K562 (cell line): ENCODE measurements at regions not wholly inside any gene's neighbourhood (a gene's known extent, or its start where the extent isn't known, plus 50 kb on each side); places are given as distances from the start of the nearest gene placed in this dataset.

Experiments
- ATAC-seq: fragments of 200-7000 bp; cut with Tn5 transposase; 3 replicates; pipeline ENCODE4 v1.9.1; 2020; ENCODE audit warnings: moderate library complexity
- BruUV-seq: library from RNA; stranded (reverse); fragments of 400-500 nt; replicated peaks from 2 replicates; lab custom pipeline; 2021; lab: Mats Ljungman, UMichigan
- CTCF ChIA-PET: fragments of 300-600 bp; formaldehyde crosslinking; extraction: SDS; loops from one replicate; lab custom pipeline; 2021; ENCODE audit warnings: low intra/inter-chr PET ratio; lab: Yijun Ruan, JAX
- POLR2A ChIA-PET: fragments of 300-600, 350-650 bp; sonication (Branson Sonifier 250); formaldehyde crosslinking; extraction: SDS; loops from one replicate; lab custom pipeline; 2021; ENCODE audit warnings: antibody characterized with exemption, inconsistent platforms; lab: Yijun Ruan, JAX
- DNase-seq, 4 experiments: peaks; one replicate each; pipeline versions ENCODE4 v3.0.0 to v3.0.0-alpha.2; 2011 to 2018; ENCODE audit warnings: low spot score in 3 of 4, mixed read lengths in 3 of 4; ENCODE audit errors: extremely low read depth in 1 of 4
- FAIRE-seq: peaks from 2 replicates; lab custom pipeline; 2011; peaks lifted over from hg19 to GRCh38; lab: Jason Lieb, UNC
- H2AFZ ChIP-seq: 2 replicates; pipeline ENCODE4 v1.6.0; 2011; ENCODE audit warnings: low read depth, low read length, control low read depth, inconsistent platforms
- H3K27ac ChIP-seq: fragments of 200-600 bp; 3 replicates; pipeline ENCODE4 v1.8.0; 2011; ENCODE audit warnings: low read depth, mild to moderate bottlenecking, control low read depth, inconsistent platforms, low read length, moderate library complexity, mixed read lengths; ENCODE audit errors: extremely low read depth
- H3K27me3 ChIP-seq, 2 experiments: fragments of 300-600 bp in 1 of 2; 2 replicates in 1 of 2; 3 replicates in 1 of 2; pipeline versions ENCODE4 v1.6.0 to v1.8.0; 2011; ENCODE audit warnings: inconsistent platforms in 2 of 2, low read length in 2 of 2, mild to moderate bottlenecking in 1 of 2, mixed read lengths in 1 of 2, moderate library complexity in 1 of 2; ENCODE audit not compliant: control insufficient read depth in 2 of 2, insufficient read depth in 2 of 2
- H3K36me3 ChIP-seq: fragments of 300-600 bp; 3 replicates; pipeline ENCODE4 v1.8.0; 2011; ENCODE audit warnings: mild to moderate bottlenecking, low read length, inconsistent platforms; ENCODE audit not compliant: control insufficient read depth, insufficient read depth
- H3K4me1 ChIP-seq, 2 experiments: fragments of 200-600 bp in 1 of 2; replicated peaks in 1 of 2; 2 replicates in 1 of 2; 3 replicates in 1 of 2; pipeline versions ENCODE4 v1.5.1 to v1.8.0; 2011; ENCODE audit warnings: inconsistent platforms in 2 of 2, low read length in 2 of 2, mild to moderate bottlenecking in 1 of 2, mixed read lengths in 1 of 2, moderate library complexity in 1 of 2; ENCODE audit not compliant: control insufficient read depth in 2 of 2, insufficient read depth in 2 of 2
- H3K4me2 ChIP-seq: 2 replicates; pipeline ENCODE4 v1.6.1; 2011; ENCODE audit warnings: low read length, control low read depth, inconsistent platforms, mixed read lengths; ENCODE audit not compliant: insufficient read depth
- H3K4me3 ChIP-seq: fragments of 200-600 bp; sonication (generic), shearing (Covaris generic); 2 replicates; pipeline ENCODE4 v1.5.1; 2016; ENCODE audit warnings: control low read depth, inconsistent platforms
- H3K79me2 ChIP-seq: fragments of 200-600 bp; 3 replicates; pipeline ENCODE4 v1.8.0; 2011; ENCODE audit warnings: low read length, inconsistent platforms; ENCODE audit not compliant: control insufficient read depth, insufficient read depth
- H3K9ac ChIP-seq, 2 experiments: 2 replicates each; pipeline versions ENCODE4 v1.6.0 to v1.6.1; 2011; ENCODE audit warnings: low read depth in 2 of 2, low read length in 2 of 2, control low read depth in 1 of 2, inconsistent platforms in 1 of 2, mild to moderate bottlenecking in 1 of 2, mixed read lengths in 1 of 2; ENCODE audit not compliant: insufficient read depth in 1 of 2
- H3K9me1 ChIP-seq: one replicate; pipeline ENCODE4 v1.6.0; 2011; ENCODE audit warnings: inconsistent platforms, mild to moderate bottlenecking, low read length, moderate library complexity; ENCODE audit not compliant: control insufficient read depth, insufficient read depth
- H3K9me3 ChIP-seq: replicated peaks from 2 replicates; pipeline ENCODE4 v1.5.1; 2011; ENCODE audit warnings: low read depth, low read length, inconsistent platforms; ENCODE audit not compliant: control insufficient read depth, insufficient read depth
- H4K20me1 ChIP-seq: replicated peaks from 2 replicates; pipeline ENCODE4 v1.6.1; 2011; ENCODE audit warnings: low read length, inconsistent platforms, mixed read lengths; ENCODE audit not compliant: control insufficient read depth, insufficient read depth
- FOSL1 ChIP-seq: fragments of 200-800 bp; sonication (Bioruptor generic); conservative IDR thresholded peaks from 2 replicates; pipeline ENCODE4 v1.6.1; 2016; ENCODE audit warnings: missing genetic modification characterization, missing compliant biosample characterization
- MIER1 ChIP-seq: fragments of 450-650 bp; IDR thresholded peaks from 2 replicates; pipeline ENCODE4 v1.6.1; 2016; ENCODE audit warnings: antibody characterized with exemption, mild to moderate bottlenecking, low read depth
- SRSF9 ChIP-seq: fragments of 200-400 bp; formaldehyde crosslinking; IDR thresholded peaks from 2 replicates; pipeline ENCODE4 v1.6.1; 2017; ENCODE audit warnings: low read depth, low read length, borderline replicate concordance
- WHSC1 ChIP-seq: IDR thresholded peaks from one replicate; pipeline ENCODE4 v1.6.1; 2012; ENCODE audit warnings: low read length, control low read depth, inconsistent platforms
- WGBS: fragments of 100-300 bp; shearing (Covaris generic); methylation state at CpG from one replicate; pipeline ENCODE4 v1.1.6; 2016; ENCODE audit warnings: low coverage, mixed read lengths; ENCODE audit not compliant: insufficient coverage; ENCODE audit errors: missing lambda C conversion rate; 5-methylcytosine and 5-hydroxymethylcytosine counted together
- in situ Hi-C: fragments of 300-500 bp; cut with MboI; formaldehyde crosslinking; loops from 4 replicates; pipeline ENCODE4 v1.15.0; 2018; ENCODE audit warnings: inconsistent platforms, mixed read lengths
- intact Hi-C: fragments of 100-400 bp; cut with micrococcal nuclease; formaldehyde crosslinking; loops from 2 replicates; pipeline ENCODE4 v1.14.2; 2022
- TF ChIP-seq, protein P1 (sequence below), 2 experiments: fragments of 450-650 bp; formaldehyde crosslinking in 1 of 2; IDR thresholded peaks; 2 replicates each; pipeline versions ENCODE4 v1.4.0 to v1.6.1; 2014 to 2020; ENCODE audit warnings: mild to moderate bottlenecking in 2 of 2, borderline replicate concordance in 1 of 2, low read depth in 1 of 2

DNA sequence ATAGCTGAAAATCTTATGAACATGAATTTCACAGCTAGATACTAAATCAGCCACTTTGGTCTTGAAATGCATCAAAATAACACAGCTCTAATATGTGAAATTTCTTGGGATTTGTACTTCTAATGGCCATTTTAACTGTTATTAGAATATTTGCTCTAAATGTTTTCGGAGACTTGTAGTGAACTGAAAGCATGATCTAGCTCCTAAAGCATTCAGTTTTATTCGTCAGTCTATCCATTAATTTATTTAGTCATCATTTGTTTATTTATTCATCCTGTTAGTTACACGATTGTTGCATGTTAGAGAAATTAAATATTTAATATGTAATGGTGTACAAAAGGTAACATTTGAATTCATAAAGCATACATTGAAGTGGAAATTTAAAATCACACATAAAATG, 1132.7 kb downstream of the SLITRK1 start:
- H3K36me3 ChIP-seq: no peaks in the 10 kb centered on the region
- H3K79me2 ChIP-seq: no peaks in the 10 kb centered on the region
- no TSS peak for BruUV-seq
- intact Hi-C loops (no loop called here), in situ Hi-C loops (no loop called here)
- POLR2A ChIA-PET: no interaction called here
- H3K27me3 ChIP-seq: no peaks in the 10 kb centered on the region
- H3K9ac ChIP-seq: no peak overlapping the region
- H3K27ac ChIP-seq: no peak overlapping the region
- DNase-seq (no peak), FAIRE-seq (no peak), ATAC-seq (no peak)
- WGBS: 3% methylated on average over 3 of the region's 3 CpGs
- TF ChIP-seq SRSF9 (no peak), MIER1 (no peak), WHSC1 (no peak), FOSL1 (tag) (no peak)
- TF ChIP-seq, protein P1, sequence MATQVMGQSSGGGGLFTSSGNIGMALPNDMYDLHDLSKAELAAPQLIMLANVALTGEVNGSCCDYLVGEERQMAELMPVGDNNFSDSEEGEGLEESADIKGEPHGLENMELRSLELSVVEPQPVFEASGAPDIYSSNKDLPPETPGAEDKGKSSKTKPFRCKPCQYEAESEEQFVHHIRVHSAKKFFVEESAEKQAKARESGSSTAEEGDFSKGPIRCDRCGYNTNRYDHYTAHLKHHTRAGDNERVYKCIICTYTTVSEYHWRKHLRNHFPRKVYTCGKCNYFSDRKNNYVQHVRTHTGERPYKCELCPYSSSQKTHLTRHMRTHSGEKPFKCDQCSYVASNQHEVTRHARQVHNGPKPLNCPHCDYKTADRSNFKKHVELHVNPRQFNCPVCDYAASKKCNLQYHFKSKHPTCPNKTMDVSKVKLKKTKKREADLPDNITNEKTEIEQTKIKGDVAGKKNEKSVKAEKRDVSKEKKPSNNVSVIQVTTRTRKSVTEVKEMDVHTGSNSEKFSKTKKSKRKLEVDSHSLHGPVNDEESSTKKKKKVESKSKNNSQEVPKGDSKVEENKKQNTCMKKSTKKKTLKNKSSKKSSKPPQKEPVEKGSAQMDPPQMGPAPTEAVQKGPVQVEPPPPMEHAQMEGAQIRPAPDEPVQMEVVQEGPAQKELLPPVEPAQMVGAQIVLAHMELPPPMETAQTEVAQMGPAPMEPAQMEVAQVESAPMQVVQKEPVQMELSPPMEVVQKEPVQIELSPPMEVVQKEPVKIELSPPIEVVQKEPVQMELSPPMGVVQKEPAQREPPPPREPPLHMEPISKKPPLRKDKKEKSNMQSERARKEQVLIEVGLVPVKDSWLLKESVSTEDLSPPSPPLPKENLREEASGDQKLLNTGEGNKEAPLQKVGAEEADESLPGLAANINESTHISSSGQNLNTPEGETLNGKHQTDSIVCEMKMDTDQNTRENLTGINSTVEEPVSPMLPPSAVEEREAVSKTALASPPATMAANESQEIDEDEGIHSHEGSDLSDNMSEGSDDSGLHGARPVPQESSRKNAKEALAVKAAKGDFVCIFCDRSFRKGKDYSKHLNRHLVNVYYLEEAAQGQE (IDR thresholded peaks at IDR 0.05; ENCODE audit: borderline replicate concordance): no peak
- TF ChIP-seq, protein P1 (CRISPR knock-in tag; IDR thresholded peaks at IDR 0.05; ENCODE audit: low read depth): no peak
- no peak overlapping the region for H3K4me3 ChIP-seq
- no peaks in the 10 kb centered on the region for H4K20me1 ChIP-seq
- no peak overlapping the region for H3K4me2 ChIP-seq
- no peak overlapping the region for H2AFZ ChIP-seq
- CTCF ChIA-PET: interaction anchor here (0.6 kb wide), 1 partner anchor 13 kb away, joined by 5 read pairs; no protein-coding TSS in a partner anchor
- H3K9me1 ChIP-seq: no peaks in the 10 kb centered on the region
- no peaks in the 10 kb centered on the region for H3K4me1 ChIP-seq
- H3K9me3 ChIP-seq: peaks cover 2% of the 10 kb centered on the region; the same call in 1 of the 2 replicates
